ENCODE measurements at regions not wholly inside any gene's neighbourhood (a gene's known extent, or its start where the extent isn't known, plus 50 kb on each side); places are given as distances from the start of the nearest gene placed in this dataset.
"Not testable (repeated sequence)": the region's sequence is repeated elsewhere in the genome, so short reads cannot be mapped to it uniquely, and the experiment has no call there.

- FAIRE-seq = no peak
Measured at GRCh38 chr2:208608122-208608835, 201.7 kb downstream of the PTH2R start.

GRCh38 chr2:208609166-208609804 lies 202.7 kb downstream of the PTH2R start:
- peak; percentile 81 for FAIRE-seq

- not testable (repeated sequence) for FAIRE-seq
Measured at GRCh38 chr2:208615675-208616074, 209.1 kb downstream of the PTH2R start.

- FAIRE-seq = no peak
Measured at GRCh38 chr2:208618220-208618619, 211.6 kb downstream of the PTH2R start.

- FAIRE-seq = no peak
Measured at GRCh38 chr2:208619993-208620392, 213.4 kb downstream of the PTH2R start.

- no peak for FAIRE-seq
Measured at GRCh38 chr2:208620487-208620978, 213.9 kb downstream of the PTH2R start.

- FAIRE-seq = no peak
Measured at GRCh38 chr2:208627110-208627884, 220.7 kb downstream of the PTH2R start.

GRCh38 chr2:208627916-208628315 lies 221.3 kb downstream of the PTH2R start:
- no peak for FAIRE-seq

- no peak for FAIRE-seq
Measured at GRCh38 chr2:208638059-208638458, 231.5 kb downstream of the PTH2R start.

GRCh38 chr2:208642125-208642779 lies 235.7 kb downstream of the PTH2R start:
- no peak for FAIRE-seq

- FAIRE-seq = no peak
Measured at GRCh38 chr2:208643145-208643544, 236.6 kb downstream of the PTH2R start.

GRCh38 chr2:208645226-208645625 lies 238.6 kb downstream of the PTH2R start:
- no peak for FAIRE-seq

- no peak for FAIRE-seq
Measured at GRCh38 chr2:208648368-208648767, 241.8 kb downstream of the PTH2R start.

- no peak for FAIRE-seq
Measured at GRCh38 chr2:208653383-208653782, 246.8 kb downstream of the PTH2R start.

- no peak for FAIRE-seq
Measured at GRCh38 chr2:208654056-208654455, 247.5 kb downstream of the PTH2R start.

GRCh38 chr2:208657468-208657867 lies 250.9 kb downstream of the PTH2R start:
- no peak for FAIRE-seq

GRCh38 chr2:208669394-208669793 lies 262.8 kb downstream of the PTH2R start:
- no peak for FAIRE-seq

- FAIRE-seq = no peak
Measured at GRCh38 chr2:208671284-208671683, 264.7 kb downstream of the PTH2R start.

- no peak for FAIRE-seq
Measured at GRCh38 chr2:208671886-208672680, 265.5 kb downstream of the PTH2R start.

- no peak for FAIRE-seq
Measured at GRCh38 chr2:208673631-208674030, 267.0 kb downstream of the PTH2R start.

- FAIRE-seq = no peak
Measured at GRCh38 chr2:208674919-208675318, 268.3 kb downstream of the PTH2R start.

- FAIRE-seq = not testable (repeated sequence)
Measured at GRCh38 chr2:208685929-208686328, 279.3 kb downstream of the PTH2R start.
